GM19043 (cell line): ENCODE measurements at regions not wholly inside any gene's neighbourhood (a gene's known extent, or its start where the extent isn't known, plus 50 kb on each side); places are given as distances from the start of the nearest gene placed in this dataset.

ENCODE experiments used
- ATAC-seq: cut with Tn5 transposase; IDR thresholded peaks from one replicate; pipeline ENCODE4 v1.9.1; 2021; ENCODE audit warnings: low read depth; ENCODE audit not compliant: unreplicated experiment

DNA sequence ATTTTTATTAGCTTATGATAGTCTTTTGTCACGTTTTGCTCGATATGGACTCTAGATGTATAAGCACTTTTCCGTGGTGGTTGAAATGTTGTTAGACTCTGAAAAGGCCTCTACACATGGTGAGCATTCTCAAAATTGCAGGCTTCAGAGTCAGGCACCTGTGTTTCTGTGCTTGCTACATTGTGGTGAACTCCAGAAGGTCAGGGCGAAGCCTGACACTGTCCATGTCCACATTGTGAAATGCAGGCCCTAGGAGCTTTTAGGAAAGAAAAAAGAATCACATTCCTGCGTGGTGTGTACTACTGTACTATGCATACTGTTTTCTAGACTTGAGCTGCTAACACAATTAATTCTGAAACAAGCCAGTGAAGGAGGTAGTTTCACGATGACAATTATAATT, 86.3 kb downstream of the HS3ST1 start:
- no peak for ATAC-seq

DNA sequence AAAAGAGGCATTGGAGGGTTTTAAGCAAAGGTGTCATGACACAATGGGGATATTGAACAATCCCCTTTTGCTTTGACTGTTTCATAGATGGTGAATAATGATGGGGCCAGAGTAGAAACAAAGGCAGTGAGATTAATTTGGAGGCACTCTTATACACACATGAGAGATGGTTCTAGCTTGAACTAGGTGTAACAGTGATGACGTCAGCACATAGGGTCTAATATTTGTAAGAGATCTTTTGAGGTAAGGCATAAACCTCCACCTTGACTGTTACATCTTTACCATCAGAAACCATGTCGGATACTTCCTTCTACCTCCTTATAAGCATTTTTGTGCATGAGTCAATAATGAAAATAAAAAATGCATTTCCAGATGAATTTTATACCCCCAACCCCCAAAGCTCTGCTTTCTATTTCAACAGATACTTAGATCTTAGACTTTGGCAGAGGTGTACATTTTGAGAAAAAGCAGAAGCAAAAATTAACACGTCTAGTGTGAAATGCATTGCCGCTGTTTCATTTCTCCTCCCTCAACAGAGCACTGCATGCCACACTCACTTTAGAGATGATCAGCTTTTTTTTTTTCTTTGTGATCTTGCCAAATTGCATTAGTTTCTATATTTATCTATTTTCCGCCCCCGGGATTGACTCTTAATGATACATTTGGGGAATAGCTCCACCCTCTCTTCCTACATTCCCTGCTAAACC, 87.2 kb downstream of the HS3ST1 start:
- no peak for ATAC-seq

DNA sequence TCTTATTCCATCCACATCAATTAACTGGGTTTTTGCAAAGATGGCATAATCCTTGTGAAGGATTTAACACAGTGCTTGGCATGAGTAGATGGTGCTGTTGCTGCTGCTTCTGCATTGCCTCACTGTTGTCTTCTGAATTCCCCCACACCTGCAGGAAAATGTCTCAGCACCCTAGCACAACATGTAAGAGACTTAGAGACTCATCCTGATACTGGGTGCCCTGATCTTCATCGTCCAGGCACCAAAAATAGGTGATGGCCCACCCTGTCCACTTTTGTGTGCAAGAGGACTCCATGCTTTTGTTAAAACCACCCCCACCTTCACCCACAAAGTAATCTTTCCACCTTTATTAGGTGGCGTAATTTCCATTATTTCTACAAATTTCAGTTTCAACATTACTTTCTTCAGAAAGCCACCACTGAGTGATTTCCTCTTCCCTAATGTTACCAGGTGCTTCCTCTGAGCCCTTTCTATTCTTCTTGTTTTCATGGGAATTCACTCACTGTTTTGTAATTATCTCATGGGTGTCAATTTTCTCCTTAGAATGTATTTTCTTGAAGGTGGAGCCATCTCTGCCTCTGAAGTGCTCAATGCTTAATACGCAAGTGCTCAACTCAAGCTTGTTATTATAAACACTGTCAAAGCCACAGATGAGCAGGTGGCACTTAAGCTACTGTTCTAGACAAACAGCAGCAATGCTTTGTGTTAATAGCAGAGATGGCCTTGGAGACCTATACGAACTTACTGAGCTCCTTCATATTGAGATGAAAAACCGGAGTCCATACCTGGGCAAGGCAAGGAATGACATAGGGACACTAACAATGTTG, 89.5 kb downstream of the HS3ST1 start:
- no peak for ATAC-seq

DNA sequence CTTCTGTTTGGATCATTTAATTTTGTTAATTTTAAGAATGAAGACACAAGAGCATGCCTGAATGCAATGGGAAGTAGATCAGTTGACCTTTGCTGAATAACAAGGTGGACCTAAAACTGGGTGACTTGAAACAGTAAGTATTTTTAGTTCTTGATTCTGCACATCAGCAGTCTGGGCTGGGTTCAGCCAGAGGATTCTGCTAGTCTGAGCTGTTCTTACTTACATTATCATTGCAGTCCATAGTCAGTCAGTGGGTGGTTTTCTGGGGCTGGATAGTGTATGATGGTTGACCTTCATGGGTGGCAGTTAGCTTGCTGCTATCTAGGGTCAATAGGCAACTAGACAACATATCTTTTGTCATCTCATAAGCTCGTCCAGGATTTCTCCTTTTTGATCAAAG, 91.4 kb downstream of the HS3ST1 start:
- ATAC-seq = no peak

DNA sequence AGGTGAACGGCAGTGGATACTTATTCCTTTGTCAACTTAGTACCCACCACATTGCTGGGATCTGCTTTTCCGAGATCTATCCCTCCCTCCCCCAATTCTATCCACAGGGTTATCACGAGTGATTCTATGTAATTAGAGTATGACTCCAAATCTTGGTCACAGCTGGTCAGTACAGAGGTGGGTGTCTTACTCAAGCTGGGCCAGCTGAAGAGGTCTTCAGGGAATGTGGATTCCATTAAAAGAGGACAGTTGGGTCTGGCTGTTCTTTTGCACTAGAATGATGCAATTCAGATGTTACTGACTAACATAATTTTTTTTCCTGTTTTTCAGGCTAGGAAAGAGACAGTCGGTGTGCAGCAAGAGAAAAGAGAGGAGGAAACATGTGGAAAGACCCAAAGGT, 92.3 kb downstream of the HS3ST1 start:
- ATAC-seq = no peak

DNA sequence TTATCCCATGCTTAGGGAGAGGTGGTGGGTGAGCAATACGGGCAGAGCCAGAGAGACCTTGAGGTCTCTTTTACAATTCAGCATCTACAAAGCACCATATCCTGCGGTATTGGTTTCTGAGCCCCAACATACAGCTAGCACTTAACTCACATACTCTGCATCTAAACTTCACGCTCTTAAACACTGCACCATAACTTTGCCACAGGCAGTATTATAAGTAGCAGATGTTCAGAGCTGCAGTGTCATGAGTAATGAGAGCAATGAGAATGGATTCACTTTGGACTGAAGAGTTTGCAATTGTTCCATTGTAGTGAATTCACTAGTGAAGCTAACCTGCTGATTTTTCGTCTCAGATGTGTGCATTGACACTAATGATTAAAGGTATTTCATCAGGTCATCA, 93.8 kb downstream of the HS3ST1 start:
- no peak for ATAC-seq

DNA sequence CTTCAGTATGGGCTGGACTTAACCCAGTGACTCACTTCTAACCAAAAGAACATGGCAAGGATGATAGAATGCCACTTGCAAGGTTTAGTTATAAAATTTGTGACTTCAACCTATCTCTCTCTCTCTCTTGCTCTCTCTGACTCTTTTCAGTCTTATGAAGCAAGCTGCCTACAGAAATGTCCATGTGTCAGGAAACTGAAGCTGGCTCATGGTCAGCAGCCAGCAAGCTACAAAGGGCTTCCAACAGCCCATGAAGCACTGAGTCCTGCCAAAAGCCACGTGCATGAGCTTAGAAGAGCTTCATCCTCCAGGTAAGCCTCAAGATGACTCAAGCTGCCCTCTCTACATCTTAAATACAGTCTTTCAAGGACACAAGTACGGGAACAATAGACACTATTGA, 100.3 kb downstream of the HS3ST1 start:
- ATAC-seq = no peak

DNA sequence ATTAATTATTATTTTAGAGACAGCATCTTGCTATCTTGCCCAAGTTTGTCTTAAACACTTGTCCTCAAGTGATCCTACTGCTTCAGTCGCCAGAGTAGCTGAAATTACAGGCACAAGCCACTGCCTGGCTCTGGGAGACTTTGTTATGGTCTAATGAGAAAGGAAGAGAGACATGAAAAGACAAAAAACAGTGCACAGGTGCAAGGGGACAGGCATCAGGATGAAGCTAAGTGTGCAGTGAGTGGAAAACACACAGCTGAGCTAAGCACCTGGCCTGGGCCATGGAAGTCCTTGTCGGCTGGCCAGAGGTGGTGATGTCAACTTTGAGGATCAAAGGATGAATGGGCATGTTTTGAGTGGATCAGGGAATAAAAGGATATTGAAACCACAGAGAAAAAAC, 102.7 kb downstream of the HS3ST1 start:
- ATAC-seq = no peak

DNA sequence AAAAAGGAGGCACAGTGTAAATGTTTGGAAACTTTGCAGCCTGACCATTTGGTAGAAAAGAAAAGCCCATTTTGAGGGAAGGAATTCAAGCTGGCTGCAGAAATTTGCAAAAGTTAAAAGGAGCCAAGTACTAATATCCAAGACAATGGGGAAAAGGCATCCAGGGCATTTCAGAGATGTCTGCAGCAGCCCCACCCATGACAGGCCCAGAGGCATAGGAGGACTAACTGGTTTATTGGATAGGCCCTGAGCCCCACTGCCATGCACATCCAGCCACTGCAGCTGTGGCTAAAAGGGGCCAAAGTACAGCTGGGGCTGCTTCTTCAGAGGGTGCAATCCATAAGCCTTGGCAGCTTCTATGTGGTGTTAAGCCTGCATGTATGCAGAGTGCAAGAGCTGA, 104.9 kb downstream of the HS3ST1 start:
- ATAC-seq = no peak

DNA sequence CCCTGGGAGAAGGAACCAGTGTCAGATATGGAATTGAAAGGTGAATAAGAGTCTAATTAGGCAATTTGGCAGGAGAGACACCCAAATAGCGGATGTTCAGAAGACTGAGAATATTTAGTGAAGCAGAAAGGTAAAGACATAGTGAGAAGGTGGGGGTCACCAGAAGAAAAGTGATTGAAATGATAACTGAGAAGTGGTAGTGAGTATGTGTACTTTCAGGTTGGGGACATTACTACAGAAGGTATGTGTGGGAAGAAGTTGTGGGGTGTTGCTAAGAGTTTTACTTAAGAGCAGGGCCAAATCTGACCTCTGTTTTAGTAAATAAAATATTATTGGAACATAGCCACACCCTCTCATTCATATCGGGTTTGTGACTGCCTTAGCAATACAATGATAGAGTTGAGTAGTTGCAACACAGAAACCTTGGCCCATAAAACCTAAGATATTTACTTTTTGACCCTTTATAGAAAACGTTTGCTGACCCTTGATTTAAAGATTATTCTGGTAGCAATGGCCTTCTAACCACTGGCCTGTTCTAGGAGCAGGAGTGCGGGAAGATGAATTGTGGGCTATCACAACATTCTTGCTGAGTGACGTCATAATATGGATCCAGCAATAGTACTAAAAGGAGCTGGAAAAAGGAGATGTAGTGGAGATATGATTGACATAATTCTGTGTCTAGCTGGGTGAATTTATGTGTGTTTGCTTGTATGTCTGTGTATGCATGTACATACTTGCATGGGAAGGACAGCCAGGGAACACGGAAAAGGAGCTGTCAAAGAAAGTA, 115.3 kb downstream of the HS3ST1 start:
- ATAC-seq = no peak

DNA sequence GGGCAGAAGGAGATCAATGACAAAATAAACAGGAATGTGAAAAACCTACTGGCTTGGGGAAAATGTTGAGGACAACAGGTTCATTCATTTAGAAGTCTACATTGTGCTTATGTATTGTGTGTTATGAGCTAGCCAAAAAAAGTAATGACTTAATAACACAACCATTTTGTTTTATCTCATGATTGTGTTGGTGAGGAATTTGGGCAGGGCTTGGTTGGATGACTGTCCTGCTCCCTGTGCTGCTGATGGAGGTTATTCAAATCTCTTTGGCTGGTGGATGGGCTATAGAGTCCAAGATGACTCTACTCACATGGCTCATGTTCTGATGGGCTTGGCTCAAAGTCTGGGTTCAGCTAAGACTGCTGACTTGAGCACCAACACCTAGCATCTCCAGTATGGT, 116.3 kb downstream of the HS3ST1 start:
- no peak for ATAC-seq

DNA sequence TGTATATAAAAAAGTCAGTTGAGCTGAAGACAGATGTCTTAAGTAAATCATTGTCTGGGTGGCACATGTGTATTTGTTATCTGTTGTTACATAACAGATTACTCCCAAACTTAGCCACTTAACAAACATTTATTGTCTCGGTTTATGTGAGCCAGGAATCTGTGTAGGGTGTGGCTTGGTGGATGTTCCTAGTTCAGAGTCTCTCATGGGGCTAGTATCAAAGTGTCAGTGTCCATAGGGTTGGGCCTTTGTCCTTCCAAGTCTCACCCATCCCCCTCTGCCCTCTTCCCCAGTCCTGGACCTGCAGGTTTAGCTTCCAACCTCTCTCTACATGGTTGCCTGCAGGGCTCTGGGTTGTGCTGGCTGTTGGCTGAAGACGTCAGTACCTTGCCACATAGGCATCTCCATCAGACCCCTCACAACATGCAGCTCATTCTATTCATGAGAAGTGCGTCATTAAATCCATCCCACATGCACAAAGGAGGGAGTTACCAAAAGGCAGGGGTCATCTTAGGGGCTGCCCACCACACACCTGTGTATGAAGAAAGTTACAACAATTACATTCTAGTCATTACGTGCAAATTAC, 127.5 kb downstream of the HS3ST1 start:
- ATAC-seq = no peak

DNA sequence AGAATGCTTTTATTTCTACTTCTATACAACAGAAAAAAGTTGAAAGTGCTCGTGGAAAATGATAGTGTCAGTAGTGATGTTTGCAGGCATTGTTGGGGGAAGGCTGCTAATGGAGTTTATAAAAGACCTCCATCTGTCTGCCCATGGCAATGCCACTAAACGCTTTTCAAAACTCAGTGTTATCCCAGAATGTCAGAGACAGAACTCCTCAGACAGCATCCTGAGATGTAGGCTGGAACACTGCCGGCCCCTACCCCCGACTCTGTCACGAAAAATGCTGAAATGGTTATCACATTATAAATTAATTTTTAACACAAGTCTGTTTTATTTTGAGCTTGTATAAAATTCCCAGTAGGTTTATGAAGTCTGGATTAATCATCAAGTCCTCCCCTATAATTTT, 128.9 kb downstream of the HS3ST1 start:
- no peak for ATAC-seq

DNA sequence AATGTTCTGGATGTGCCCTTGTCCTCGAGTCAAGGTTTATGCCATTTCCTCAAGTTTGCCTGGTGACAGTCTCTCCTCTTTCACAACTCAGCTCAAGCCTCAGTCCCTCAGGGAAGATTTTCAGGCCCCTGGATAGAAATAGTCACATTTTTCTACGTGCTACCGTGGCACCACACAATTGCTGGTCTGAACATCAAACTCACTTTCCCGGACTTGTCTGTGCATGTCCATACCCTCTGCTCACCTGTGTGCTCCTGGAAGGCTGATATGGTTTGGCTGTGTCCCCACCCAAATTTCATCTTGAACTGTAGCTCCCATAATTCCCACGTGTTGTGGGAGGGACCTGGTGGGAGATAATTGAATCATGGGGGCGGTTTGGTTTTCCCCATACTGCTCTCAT, 129.7 kb downstream of the HS3ST1 start:
- no peak for ATAC-seq

DNA sequence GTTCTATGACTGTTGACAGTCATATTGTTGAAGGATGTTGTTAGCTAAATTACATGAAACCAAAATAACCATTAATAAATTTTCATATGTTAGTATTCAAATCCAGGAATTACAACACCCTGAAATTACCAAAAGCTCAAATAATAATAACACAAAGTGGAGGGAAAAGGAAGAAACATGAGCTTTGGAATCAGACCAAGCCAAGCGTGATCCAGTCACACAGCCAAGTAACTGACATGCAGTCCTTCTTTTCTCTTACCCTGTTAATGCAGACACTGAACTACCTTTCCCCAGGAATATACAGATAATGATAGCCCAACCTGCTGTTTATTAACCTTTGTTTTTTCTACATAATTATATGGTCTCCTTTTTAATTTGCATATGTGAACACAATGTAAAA, 130.2 kb downstream of the HS3ST1 start:
- ATAC-seq = no peak

DNA sequence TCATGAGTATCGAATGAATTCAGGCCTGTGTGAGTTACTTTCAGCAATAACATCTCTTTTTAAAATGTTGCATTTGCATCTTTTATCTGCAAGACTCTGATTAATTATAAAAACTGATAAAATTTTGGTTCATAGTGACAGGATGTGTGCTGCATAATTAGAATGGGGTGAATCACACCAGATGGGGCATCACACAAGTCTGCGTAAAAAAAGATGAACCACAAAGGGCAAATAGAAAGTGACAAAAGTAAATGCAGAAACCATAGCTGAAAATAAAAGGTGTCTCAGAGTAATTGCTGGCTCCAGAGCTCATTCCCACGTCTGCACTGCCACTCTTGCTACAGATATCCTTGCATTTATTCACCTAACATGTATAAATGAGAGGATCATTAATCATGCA, 131.1 kb downstream of the HS3ST1 start:
- no peak for ATAC-seq

DNA sequence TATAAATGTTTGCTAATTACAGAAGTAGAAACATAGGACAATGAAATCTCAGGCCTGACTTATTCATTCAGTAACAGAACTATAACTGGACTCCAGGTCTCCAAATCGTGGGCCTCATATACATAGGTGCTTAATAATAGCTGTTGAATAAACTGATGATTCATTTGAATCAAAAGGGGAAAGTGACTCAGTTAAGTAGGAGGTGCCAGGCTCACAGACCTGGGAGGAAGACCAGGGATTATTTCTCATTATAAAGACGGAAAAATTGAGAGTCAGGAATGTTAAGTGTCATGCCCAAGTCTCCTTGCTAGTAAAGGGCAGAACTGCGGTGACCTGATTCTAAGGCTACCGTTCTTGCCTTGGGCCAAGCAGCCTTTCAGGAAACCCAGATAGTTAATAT, 131.5 kb downstream of the HS3ST1 start:
- no peak for ATAC-seq

DNA sequence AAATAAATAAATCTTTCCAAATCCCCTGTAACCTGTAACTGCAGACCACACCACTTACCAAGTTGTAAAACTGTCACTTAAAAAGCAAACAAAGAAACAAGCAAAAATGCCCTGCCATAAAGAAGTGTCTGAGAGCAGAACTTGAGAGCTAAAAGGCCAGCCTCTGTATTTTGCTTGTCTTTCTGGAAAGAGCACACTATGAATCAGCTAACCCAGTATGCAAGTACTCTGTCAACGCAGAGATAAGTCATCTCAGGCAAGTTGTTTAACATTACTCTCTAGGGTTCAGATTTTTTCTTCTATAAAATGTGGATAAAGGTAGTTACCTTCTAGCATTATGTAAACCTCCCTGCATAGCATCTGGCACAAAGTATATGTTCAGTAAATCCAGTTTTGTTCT, 134.8 kb downstream of the HS3ST1 start:
- ATAC-seq = no peak

DNA sequence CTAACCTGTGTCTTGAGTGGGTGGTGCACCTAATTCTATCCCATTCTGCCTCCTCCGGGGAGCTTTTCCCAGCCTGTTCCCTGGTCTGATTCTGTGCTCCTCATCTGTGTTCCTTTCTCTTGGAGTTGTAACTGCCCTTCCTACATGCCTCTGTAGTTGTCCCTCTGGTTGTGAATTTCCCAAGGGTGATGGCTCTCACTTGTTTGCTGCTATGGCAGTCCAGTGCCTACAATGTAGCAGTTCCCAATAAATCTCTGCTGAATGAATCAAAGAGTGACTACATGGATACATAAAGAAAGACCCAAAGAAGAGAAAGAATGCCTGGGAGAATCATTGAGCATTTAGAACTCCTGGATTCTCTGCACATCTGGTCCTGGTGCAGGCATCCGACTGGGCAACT, 141.6 kb downstream of the HS3ST1 start:
- no peak for ATAC-seq

DNA sequence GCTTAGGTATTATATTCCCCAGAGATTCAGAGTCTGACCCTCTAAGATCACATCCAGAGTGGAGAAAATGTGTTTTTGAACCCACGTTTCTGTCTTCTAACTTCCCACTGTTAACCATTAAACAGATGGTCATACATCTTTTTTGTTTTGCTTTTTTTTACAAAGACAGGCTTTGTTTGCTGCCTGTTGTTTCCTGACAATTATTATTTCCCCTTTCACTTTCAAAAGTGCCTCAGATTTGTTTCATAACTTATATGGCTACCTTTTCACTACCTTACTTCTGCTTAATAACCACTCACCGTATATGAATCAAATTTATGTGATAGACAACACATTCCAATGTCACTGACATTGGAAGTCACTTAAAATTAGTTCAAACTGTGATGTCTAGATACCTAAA, 142.2 kb downstream of the HS3ST1 start:
- peak; percentile 86 for ATAC-seq

DNA sequence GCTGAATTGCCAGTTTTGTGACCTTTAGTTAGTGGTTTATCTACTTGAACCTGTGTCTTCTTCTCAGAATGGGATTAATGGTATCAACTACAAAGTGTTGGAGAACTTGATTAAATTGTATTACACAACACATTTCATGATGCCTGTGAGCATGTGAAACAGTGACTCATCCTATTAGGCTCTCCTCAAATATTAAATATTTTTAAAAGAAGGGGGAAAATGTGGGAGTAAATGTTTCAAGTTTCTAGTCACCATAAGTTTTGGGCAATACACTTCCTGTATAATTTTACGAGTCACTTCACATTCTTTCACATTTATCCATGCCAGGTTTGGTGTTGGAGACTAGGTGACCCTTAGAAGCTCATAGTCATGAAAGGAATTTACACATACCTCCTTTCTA, 147.0 kb downstream of the HS3ST1 start:
- no peak for ATAC-seq
